ENCODE measurements at regions not wholly inside any gene's neighbourhood (a gene's known extent, or its start where the extent isn't known, plus 50 kb on each side); places are given as distances from the start of the nearest gene placed in this dataset.

GRCh38 chr14:53710615-53711014 is 246.0 kb downstream of the BMP4 start:
- H3K4me3 ChIP-seq (ENCODE audit: low read depth in 1 of 2, low read length in 2 of 2), result no peak overlapping the region
- TF ChIP-seq CTCF (IDR thresholded peaks at IDR 0.05; ENCODE audit: borderline replicate concordance, extremely low read depth, low read length, poor library complexity, severe bottlenecking) (no peak), EZH2 (IDR thresholded peaks at IDR 0.05; ENCODE audit: borderline replicate concordance, low read depth, low read length, severe bottlenecking) (no peak)

GRCh38 chr14:53709381-53709780 is 247.2 kb downstream of the BMP4 start:
- DNase-seq, result no peak
- no peaks in the 10 kb centered on the region for H3K9me3 ChIP-seq (ENCODE audit: insufficient read depth, low read length, severe bottlenecking)
- no peaks in the 10 kb centered on the region for H4K20me1 ChIP-seq (ENCODE audit: insufficient read depth, low read length)

More at GRCh38 chr14:53710615-53711014, 246.0 kb downstream of the BMP4 start:
- ATAC-seq (ENCODE audit: insufficient read depth, low read depth) (peak; percentile 56; the same call in 1 of the 3 replicates), DNase-seq (peak; percentile 14)
- no peaks in the 10 kb centered on the region for H3K9me3 ChIP-seq (ENCODE audit: insufficient read depth, low read length, severe bottlenecking)
- no peaks in the 10 kb centered on the region for H4K20me1 ChIP-seq (ENCODE audit: insufficient read depth, low read length)
- no peak overlapping the region for H2AFZ ChIP-seq (ENCODE audit: low read depth, low read length)
- peaks cover 21% of the 10 kb centered on the region for H3K4me1 ChIP-seq (ENCODE audit: insufficient read depth, low read length)
- no peak overlapping the region for H3K9ac ChIP-seq (ENCODE audit: low read depth, low read length)
- no peaks in the 10 kb centered on the region for H3K79me2 ChIP-seq (ENCODE audit: insufficient read depth, low read length)
- no peaks in the 10 kb centered on the region for H3K27me3 ChIP-seq (ENCODE audit: insufficient read depth, low read length, poor library complexity)
- no peak overlapping the region for H3K27ac ChIP-seq (ENCODE audit: low read length)
- H3K4me2 ChIP-seq (ENCODE audit: insufficient read depth, low read length), result no peak overlapping the region
- no peaks in the 10 kb centered on the region for H3K36me3 ChIP-seq (ENCODE audit: insufficient read depth, low read length)

GRCh38 chr14:53703457-53703856 is 253.2 kb downstream of the BMP4 start:
- Histone ChIP-seq H3K9me3 (ENCODE audit: insufficient read depth, low read length, severe bottlenecking) (no peaks in the 10 kb centered on the region), H4K20me1 (ENCODE audit: insufficient read depth, low read length) (no peaks in the 10 kb centered on the region), H3K9ac (ENCODE audit: low read depth, low read length) (no peak overlapping the region), H3K27ac (ENCODE audit: low read length) (no peak overlapping the region), H3K27me3 (ENCODE audit: insufficient read depth, low read length, poor library complexity) (no peaks in the 10 kb centered on the region), H2AFZ (ENCODE audit: low read depth, low read length) (no peak overlapping the region), H3K4me2 (ENCODE audit: insufficient read depth, low read length) (no peak overlapping the region), H3K36me3 (ENCODE audit: insufficient read depth, low read length) (no peaks in the 10 kb centered on the region), H3K4me1 (ENCODE audit: insufficient read depth, low read length) (peaks cover 2% of the 10 kb centered on the region; the same call in 1 of the 2 replicates), H3K4me3 (ENCODE audit: low read depth in 1 of 2, low read length in 2 of 2) (no peak overlapping the region), H3K79me2 (ENCODE audit: insufficient read depth, low read length) (no peaks in the 10 kb centered on the region)
- TF ChIP-seq CTCF (IDR thresholded peaks at IDR 0.05; ENCODE audit: borderline replicate concordance, extremely low read depth, low read length, poor library complexity, severe bottlenecking), result no peak
- TF ChIP-seq EZH2 (IDR thresholded peaks at IDR 0.05; ENCODE audit: borderline replicate concordance, low read depth, low read length, severe bottlenecking), result no peak
- DNase-seq (no peak), ATAC-seq (ENCODE audit: insufficient read depth, low read depth) (no peak)

More at GRCh38 chr14:53709381-53709780, 247.2 kb downstream of the BMP4 start:
- Histone ChIP-seq H2AFZ (ENCODE audit: low read depth, low read length) (no peak overlapping the region), H3K27ac (ENCODE audit: low read length) (no peak overlapping the region), H3K4me3 (ENCODE audit: low read depth in 1 of 2, low read length in 2 of 2) (no peak overlapping the region), H3K79me2 (ENCODE audit: insufficient read depth, low read length) (no peaks in the 10 kb centered on the region), H3K4me1 (ENCODE audit: insufficient read depth, low read length) (peaks cover 21% of the 10 kb centered on the region), H3K36me3 (ENCODE audit: insufficient read depth, low read length) (no peaks in the 10 kb centered on the region), H3K9ac (ENCODE audit: low read depth, low read length) (no peak overlapping the region), H3K27me3 (ENCODE audit: insufficient read depth, low read length, poor library complexity) (no peaks in the 10 kb centered on the region), H3K4me2 (ENCODE audit: insufficient read depth, low read length) (no peak overlapping the region)
- ATAC-seq (ENCODE audit: insufficient read depth, low read depth), result no peak
- no peak for TF ChIP-seq EZH2 (IDR thresholded peaks at IDR 0.05; ENCODE audit: borderline replicate concordance, low read depth, low read length, severe bottlenecking)
- no peak for TF ChIP-seq CTCF (IDR thresholded peaks at IDR 0.05; ENCODE audit: borderline replicate concordance, extremely low read depth, low read length, poor library complexity, severe bottlenecking)

Measured in DND-41 (cell line).